GM23338 (cell line): ENCODE measurements at regions not wholly inside any gene's neighbourhood (a gene's known extent, or its start where the extent isn't known, plus 50 kb on each side); places are given as distances from the start of the nearest gene placed in this dataset.

Experiments used
- ATAC-seq: fragments of 200-7000 bp; cut with Tn5 transposase; 3 replicates; pipeline ENCODE4 v1.9.1; 2020
- DNase-seq: peaks from one replicate; pipeline ENCODE4 v3.0.0-alpha.2; 2015; ENCODE audit warnings: low spot score
- H2AFZ ChIP-seq: fragments of 200-600 bp; sonication (generic); 2 replicates; pipeline ENCODE4 v1.8.0; 2016; ENCODE audit warnings: antibody characterized with exemption, mild to moderate bottlenecking, moderate library complexity
- H3F3A ChIP-seq: fragments of 200-600 bp; sonication (generic); replicated peaks from 2 replicates; pipeline ENCODE4 v1.8.0; 2017; ENCODE audit warnings: antibody characterized with exemption, mixed run types, low read depth
- H3K27ac ChIP-seq: fragments of 200-600 bp; sonication (generic); 2 replicates; pipeline ENCODE4 v1.6.1; 2016; ENCODE audit warnings: low read depth
- H3K27me3 ChIP-seq: fragments of 200-600 bp; sonication (generic); 2 replicates; pipeline ENCODE4 v1.8.0; 2016; ENCODE audit warnings: mild to moderate bottlenecking, mixed run types, moderate library complexity; ENCODE audit not compliant: insufficient read depth
- H3K36me3 ChIP-seq: fragments of 200-600 bp; sonication (generic); 2 replicates; pipeline ENCODE4 v1.8.0; 2016; ENCODE audit warnings: mild to moderate bottlenecking; ENCODE audit not compliant: insufficient read depth
- H3K4me1 ChIP-seq: fragments of 200-600 bp; sonication (generic); 2 replicates; pipeline ENCODE4 v1.8.0; 2016; ENCODE audit warnings: mild to moderate bottlenecking, moderate library complexity; ENCODE audit not compliant: insufficient read depth
- H3K4me2 ChIP-seq: fragments of 200-600 bp; sonication (generic); 2 replicates; pipeline ENCODE4 v1.7.1; 2017; ENCODE audit warnings: mixed run types
- H3K4me3 ChIP-seq: fragments of 200-600 bp; sonication (generic); 2 replicates; pipeline ENCODE4 v1.6.1; 2016; ENCODE audit warnings: mixed run types
- H3K79me2 ChIP-seq: fragments of 200-600 bp; sonication (generic); replicated peaks from 2 replicates; pipeline ENCODE4 v1.8.0; 2017; ENCODE audit warnings: mild to moderate bottlenecking; ENCODE audit not compliant: insufficient read depth
- H3K9me2 ChIP-seq: fragments of 200-600 bp; sonication (generic); 2 replicates; pipeline ENCODE4 v1.8.0; 2017; ENCODE audit not compliant: insufficient read depth
- H4K20me1 ChIP-seq: fragments of 200-600 bp; sonication (generic); replicated peaks from 2 replicates; pipeline ENCODE4 v1.8.0; 2017; ENCODE audit warnings: mild to moderate bottlenecking; ENCODE audit not compliant: insufficient read depth
- H3K27ac Mint-ChIP-seq: 2 replicates; pipeline ENCODE4 v1.8.0; 2020; ENCODE audit warnings: inconsistent platforms, mild to moderate bottlenecking, moderate library complexity, mixed read lengths
- H3K27me3 Mint-ChIP-seq: 3 replicates; pipeline ENCODE4 v1.8.0; 2022; ENCODE audit warnings: low read depth, mild to moderate bottlenecking, moderate library complexity, mixed read lengths, inconsistent platforms; ENCODE audit not compliant: insufficient read depth, poor library complexity
- H3K36me3 Mint-ChIP-seq: 3 replicates; pipeline ENCODE4 v1.8.0; 2021; ENCODE audit warnings: low read depth, mild to moderate bottlenecking, inconsistent platforms, moderate library complexity, mixed read lengths
- H3K4me1 Mint-ChIP-seq: 3 replicates; pipeline ENCODE4 v1.8.0; 2020; ENCODE audit warnings: mild to moderate bottlenecking, inconsistent platforms, mixed read lengths
- H3K4me3 Mint-ChIP-seq: 3 replicates; pipeline ENCODE4 v1.8.0; 2021; ENCODE audit warnings: moderate library complexity, mild to moderate bottlenecking, inconsistent platforms, mixed read lengths
- H3K9me3 Mint-ChIP-seq: 3 replicates; pipeline ENCODE4 v1.8.0; 2020; ENCODE audit warnings: moderate library complexity, mild to moderate bottlenecking, inconsistent platforms, mixed read lengths
- CREB1 ChIP-seq: fragments of 250-450 bp; sonication (Bioruptor Pico); IDR thresholded peaks from 2 replicates; pipeline ENCODE4 v1.5.0; 2020; ENCODE audit warnings: low read depth, mild to moderate bottlenecking, moderate library complexity
- CTCF ChIP-seq, 2 experiments: fragments of 200-600 bp in 1 of 2; sonication (generic) in 1 of 2; conservative IDR thresholded peaks; 2 replicates each; pipeline versions ENCODE4 v1.5.1 to v1.6.1; 2016 to 2017; ENCODE audit warnings: antibody characterized with exemption in 2 of 2, low read depth in 2 of 2, mild to moderate bottlenecking in 2 of 2, moderate library complexity in 1 of 2
- EZH2phosphoT487 ChIP-seq: fragments of 200-600 bp; sonication (generic); IDR thresholded peaks from one replicate; pipeline ENCODE4 v1.8.1; 2018; ENCODE audit warnings: antibody characterized with exemption; ENCODE audit not compliant: unreplicated experiment
- JUNB ChIP-seq: IDR thresholded peaks from one replicate; pipeline ENCODE4 v1.6.1; 2016; ENCODE audit warnings: antibody characterized with exemption; ENCODE audit not compliant: unreplicated experiment
- NANOG ChIP-seq: IDR thresholded peaks from 2 replicates; pipeline ENCODE4 v1.6.1; 2016; ENCODE audit warnings: antibody characterized with exemption, borderline replicate concordance
- POLR2AphosphoS5 ChIP-seq: IDR thresholded peaks from 2 replicates; pipeline ENCODE4 v1.6.1; 2016; ENCODE audit warnings: antibody characterized with exemption, low read depth
- REST ChIP-seq: IDR thresholded peaks from one replicate; pipeline ENCODE4 v1.6.1; 2018; ENCODE audit warnings: antibody characterized with exemption; ENCODE audit not compliant: unreplicated experiment
- STAT1 ChIP-seq: IDR thresholded peaks from one replicate; pipeline ENCODE4 v1.6.1; 2016; ENCODE audit warnings: antibody characterized with exemption; ENCODE audit not compliant: unreplicated experiment
- ZNF462 ChIP-seq: fragments of 250-450 bp; sonication (Bioruptor Pico); IDR thresholded peaks from 2 replicates; pipeline ENCODE4 v1.5.0; 2020; ENCODE audit warnings: mild to moderate bottlenecking, moderate library complexity

- no peaks in the 10 kb centered on the region for H3K27me3 ChIP-seq
- H4K20me1 ChIP-seq: no peaks in the 10 kb centered on the region
- Mint-ChIP-seq H3K36me3 (no peaks in the 10 kb centered on the region), H3K27ac (no peak overlapping the region), H3K27me3 (no peaks in the 10 kb centered on the region), H3K4me1 (no peaks in the 10 kb centered on the region), H3K4me3 (no peak overlapping the region), H3K9me3 (no peaks in the 10 kb centered on the region)
- H3K27ac ChIP-seq: no peak overlapping the region
- H3K4me1 ChIP-seq: no peaks in the 10 kb centered on the region
- ATAC-seq: no peak
- H3K9me2 ChIP-seq: no peaks in the 10 kb centered on the region
- DNase-seq: no peak
- H3F3A ChIP-seq: no peaks in the 10 kb centered on the region
- no peak overlapping the region for H3K4me3 ChIP-seq
- no peak for TF ChIP-seq STAT1
- TF ChIP-seq NANOG: no peak
- no peak for TF ChIP-seq CTCF (conservative IDR thresholded peaks at IDR 0.05; ENCODE audit: low read depth in 2 of 2)
- TF ChIP-seq REST: no peak
- TF ChIP-seq POLR2AphosphoS5: no peak
- no peak for TF ChIP-seq EZH2phosphoT487
- no peak overlapping the region for H2AFZ ChIP-seq
- no peaks in the 10 kb centered on the region for H3K36me3 ChIP-seq
- H3K79me2 ChIP-seq: no peaks in the 10 kb centered on the region
- no peak overlapping the region for H3K4me2 ChIP-seq
Observed at GRCh38 chr7:79872176-79872575, 262.5 kb upstream of the GNAI1 start.

GRCh38 chr7:79868010-79868409 lies 266.6 kb upstream of the GNAI1 start:
- no peak overlapping the region for H2AFZ ChIP-seq
- no peak for ATAC-seq
- TF ChIP-seq JUNB (no peak), ZNF462 (CRISPR knock-in tag) (no peak), STAT1 (no peak), CREB1 (CRISPR knock-in tag) (no peak)

More at GRCh38 chr7:79868010-79868409, 266.6 kb upstream of the GNAI1 start:
- no peak overlapping the region for H3K27ac ChIP-seq
- no peaks in the 10 kb centered on the region for H3K79me2 ChIP-seq
- Mint-ChIP-seq H3K36me3 (no peaks in the 10 kb centered on the region), H3K4me3 (no peak overlapping the region), H3K27me3 (no peaks in the 10 kb centered on the region), H3K4me1 (no peaks in the 10 kb centered on the region), H3K27ac (no peak overlapping the region), H3K9me3 (0 out of 3 replicates have a peak, but pooled peaks cover 5% of the 10 kb centered on the region)
- H4K20me1 ChIP-seq: no peaks in the 10 kb centered on the region
- H3K4me2 ChIP-seq: no peak overlapping the region
- H3F3A ChIP-seq: no peaks in the 10 kb centered on the region
- no peak overlapping the region for H3K4me3 ChIP-seq
- DNase-seq: no peak
- no peaks in the 10 kb centered on the region for H3K36me3 ChIP-seq
- H3K9me2 ChIP-seq: no peaks in the 10 kb centered on the region
- no peaks in the 10 kb centered on the region for H3K27me3 ChIP-seq
- no peaks in the 10 kb centered on the region for H3K4me1 ChIP-seq
